Spleen (tissue), 11 donors: ENCODE measurements at regions not wholly inside any gene's neighbourhood (a gene's known extent, or its start where the extent isn't known, plus 50 kb on each side); places are given as distances from the start of the nearest gene placed in this dataset.
"Not testable (repeated sequence)": the region's sequence is repeated elsewhere in the genome, so short reads cannot be mapped to it uniquely, and the experiment has no call there.

Source experiments
- DNase-seq: peaks from one replicate; pipeline ENCODE4 v3.0.0-alpha.2; 2020
- H3K27ac ChIP-seq, 8 donors: fragments of 200-600 bp; sonication (generic) in 7 of 8; 1 replicate in 4 of 8; 2 replicates in 4 of 8; pipeline versions ENCODE4 v1.5.0 to v1.8.0; 2016 to 2021; ENCODE audit warnings: inconsistent platforms in 4 of 8, mild to moderate bottlenecking in 4 of 8, moderate library complexity in 1 of 8
- H3K27me3 ChIP-seq, 7 donors: fragments of 200-600 bp; sonication (generic) in 6 of 7; replicated peaks in 1 of 7; 1 replicate in 4 of 7; 2 replicates in 3 of 7; pipeline versions ENCODE4 v1.5.0 to v1.8.0; 2016 to 2021; ENCODE audit warnings: inconsistent platforms in 3 of 7, mild to moderate bottlenecking in 1 of 7
- H3K36me3 ChIP-seq, 6 donors: fragments of 200-600 bp; sonication (generic) in 5 of 6; 1 replicate in 4 of 6; 2 replicates in 2 of 6; pipeline versions ENCODE4 v1.5.0 to v1.8.0; 2016 to 2021; ENCODE audit warnings: inconsistent platforms in 2 of 6
- H3K4me1 ChIP-seq, 6 donors: fragments of 200-600 bp; sonication (generic) in 5 of 6; 1 replicate in 3 of 6; 2 replicates in 3 of 6; pipeline versions ENCODE4 v1.5.0 to v1.8.0; 2016 to 2021; ENCODE audit warnings: inconsistent platforms in 3 of 6
- H3K4me3 ChIP-seq, 8 donors: fragments of 200-600 bp; sonication (generic) in 7 of 8; 1 replicate in 4 of 8; 2 replicates in 4 of 8; pipeline versions ENCODE4 v1.5.0 to v1.8.0; 2016 to 2021; ENCODE audit warnings: inconsistent platforms in 4 of 8, mild to moderate bottlenecking in 4 of 8, moderate library complexity in 2 of 8
- H3K9me3 ChIP-seq, 8 donors: fragments of 200-600 bp; sonication (generic) in 7 of 8; 1 replicate in 4 of 8; 2 replicates in 4 of 8; pipeline versions ENCODE4 v1.5.0 to v1.8.0; 2016 to 2021; ENCODE audit warnings: inconsistent platforms in 4 of 8
- POLR2A ChIP-seq, 3 donors: fragments of 450-650 bp; IDR thresholded peaks; one replicate each; pipeline ENCODE4 v1.5.1; 2017; ENCODE audit warnings: antibody characterized with exemption in 3 of 3, mild to moderate bottlenecking in 1 of 3
- POLR2AphosphoS5 ChIP-seq, 3 donors: sonication (generic); formaldehyde crosslinking; IDR thresholded peaks; one replicate each; pipeline ENCODE4 v1.5.1; 2017; ENCODE audit warnings: antibody characterized with exemption in 3 of 3
- WGBS, 5 donors: extraction: QIAGEN DNeasy Blood & Tissue Kit in 3 of 5; methylation state at CpG; one replicate each; pipeline versions ENCODE4 v1.1.5 to v1.1.7; 2013 to 2018; 5-methylcytosine and 5-hydroxymethylcytosine counted together
- intact Hi-C: fragments of 100-400 bp; cut with DNase I; formaldehyde crosslinking; loops from one replicate; pipeline ENCODE4 v1.15.0; 2023; ENCODE audit warnings: low total_unique reads
- TF ChIP-seq, protein P1 (sequence below), 11 experiments: fragments of 200-600 bp in 7 of 11; fragments of 450-650 bp in 4 of 11; sonication (generic) in 4 of 11; IDR thresholded peaks in 8 of 11; conservative IDR thresholded peaks in 3 of 11; 1 replicate in 7 of 11; 2 replicates in 4 of 11; pipeline versions ENCODE4 v1.4.0 to v1.8.0; 2016 to 2021; ENCODE audit warnings: antibody characterized with exemption in 11 of 11, inconsistent platforms in 4 of 11, mild to moderate bottlenecking in 1 of 11
- donor health status: healthy with polysubstance abuse.
- donor health status: DM: no; HTN: no; CAD: no; lungs with moderate emphysema.
- donor health status: DM: no; HTN: no; CAD: no.
- donor health status: Bipolar disorder and iron deficiency.
- donor health status: healthy.
- donor health status: DM: no; HTN: no; CAD: no.
- donor health status: DM: yes; HTN: yes; CAD: no.

GRCh38 chr5:10886497-10886896 lies 125.5 kb upstream of the DAP start:
- TF ChIP-seq POLR2AphosphoS5 (IDR thresholded peaks at IDR 0.05): no peak
- TF ChIP-seq, protein P1, sequence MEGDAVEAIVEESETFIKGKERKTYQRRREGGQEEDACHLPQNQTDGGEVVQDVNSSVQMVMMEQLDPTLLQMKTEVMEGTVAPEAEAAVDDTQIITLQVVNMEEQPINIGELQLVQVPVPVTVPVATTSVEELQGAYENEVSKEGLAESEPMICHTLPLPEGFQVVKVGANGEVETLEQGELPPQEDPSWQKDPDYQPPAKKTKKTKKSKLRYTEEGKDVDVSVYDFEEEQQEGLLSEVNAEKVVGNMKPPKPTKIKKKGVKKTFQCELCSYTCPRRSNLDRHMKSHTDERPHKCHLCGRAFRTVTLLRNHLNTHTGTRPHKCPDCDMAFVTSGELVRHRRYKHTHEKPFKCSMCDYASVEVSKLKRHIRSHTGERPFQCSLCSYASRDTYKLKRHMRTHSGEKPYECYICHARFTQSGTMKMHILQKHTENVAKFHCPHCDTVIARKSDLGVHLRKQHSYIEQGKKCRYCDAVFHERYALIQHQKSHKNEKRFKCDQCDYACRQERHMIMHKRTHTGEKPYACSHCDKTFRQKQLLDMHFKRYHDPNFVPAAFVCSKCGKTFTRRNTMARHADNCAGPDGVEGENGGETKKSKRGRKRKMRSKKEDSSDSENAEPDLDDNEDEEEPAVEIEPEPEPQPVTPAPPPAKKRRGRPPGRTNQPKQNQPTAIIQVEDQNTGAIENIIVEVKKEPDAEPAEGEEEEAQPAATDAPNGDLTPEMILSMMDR (IDR thresholded peaks at IDR 0.05 in 8 of 11, conservative IDR thresholded peaks at IDR 0.05 in 3 of 11): no peak
- no peak for TF ChIP-seq POLR2A (IDR thresholded peaks at IDR 0.05)
- 83 to 94% (median 86%) methylated on average over 2 of the region's 2 CpGs for WGBS, 5 donors
- H3K27me3 ChIP-seq: no peaks in the 10 kb centered on the region

DNA sequence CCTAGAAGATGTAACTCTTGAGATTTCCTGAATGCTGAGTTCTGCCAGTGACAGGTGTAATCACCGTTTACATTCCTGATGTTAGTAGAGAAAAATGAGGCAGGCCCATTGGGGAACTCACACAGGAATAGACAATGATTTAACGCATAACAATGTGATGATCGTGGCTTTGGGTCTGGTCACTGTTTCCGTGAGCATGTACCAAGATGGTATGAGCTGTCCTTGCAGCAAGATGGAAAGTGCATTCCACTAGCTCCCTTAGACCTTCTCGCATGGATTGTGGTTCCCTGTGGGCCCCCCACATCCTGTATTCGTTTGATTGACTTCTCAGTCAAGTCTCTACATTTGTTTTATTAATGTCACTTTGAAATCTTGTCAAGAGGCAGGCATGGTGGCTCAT lies 124.0 kb upstream of the DAP start:
- WGBS, 5 donors: 57 to 74% (median 61%) methylated on average over 6 of the region's 6 CpGs
- Histone ChIP-seq H3K27me3 (no peaks in the 10 kb centered on the region), H3K9me3 (no peaks in the 10 kb centered on the region), H3K27ac (no peak overlapping the region), H3K4me3 (no peak overlapping the region), H3K36me3 (no peaks in the 10 kb centered on the region), H3K4me1 (no peaks in the 10 kb centered on the region)
- DNase-seq: no peak
- intact Hi-C loops: no loop called here
- TF ChIP-seq POLR2A (IDR thresholded peaks at IDR 0.05) (no peak), POLR2AphosphoS5 (IDR thresholded peaks at IDR 0.05) (no peak)
- TF ChIP-seq, protein P1 (IDR thresholded peaks at IDR 0.05 in 8 of 11, conservative IDR thresholded peaks at IDR 0.05 in 3 of 11): no peak

More at GRCh38 chr5:10886497-10886896, 125.5 kb upstream of the DAP start:
- H3K4me3 ChIP-seq: no peak overlapping the region
- intact Hi-C loops: no loop called here
- H3K9me3 ChIP-seq: peaks cover 0 to 10% (median 6%) of the 10 kb centered on the region in 8 donors
- H3K27ac ChIP-seq: no peak overlapping the region
- H3K4me1 ChIP-seq: no peaks in the 10 kb centered on the region
- no peak for DNase-seq
- no peaks in the 10 kb centered on the region for H3K36me3 ChIP-seq

DNA sequence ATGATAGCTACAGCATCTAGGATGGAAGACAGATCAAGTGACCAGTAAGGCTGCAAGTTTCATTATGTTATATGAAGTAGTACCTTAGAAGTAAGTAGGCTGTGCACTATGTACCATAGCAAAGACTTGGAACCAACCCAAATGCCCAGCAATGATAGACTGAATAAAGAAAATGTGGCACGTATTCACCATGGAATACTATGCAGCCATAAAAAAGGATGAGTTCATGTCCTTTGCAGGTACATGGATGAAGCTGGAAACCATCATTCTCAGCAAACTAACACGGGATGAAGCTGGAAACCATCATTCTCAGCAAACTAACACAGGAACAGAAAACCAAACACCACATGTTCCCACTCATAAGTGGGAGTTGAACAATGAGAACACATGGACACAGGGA lies 122.9 kb upstream of the DAP start:
- intact Hi-C loops, H3K36me3 ChIP-seq, H3K27me3 ChIP-seq, H3K4me3 ChIP-seq, DNase-seq, H3K9me3 ChIP-seq, H3K27ac ChIP-seq, H3K4me1 ChIP-seq: not testable (repeated sequence)
- WGBS, 5 donors: 76 to 94% (median 82%) methylated on average over 2 of the region's 2 CpGs

DNA sequence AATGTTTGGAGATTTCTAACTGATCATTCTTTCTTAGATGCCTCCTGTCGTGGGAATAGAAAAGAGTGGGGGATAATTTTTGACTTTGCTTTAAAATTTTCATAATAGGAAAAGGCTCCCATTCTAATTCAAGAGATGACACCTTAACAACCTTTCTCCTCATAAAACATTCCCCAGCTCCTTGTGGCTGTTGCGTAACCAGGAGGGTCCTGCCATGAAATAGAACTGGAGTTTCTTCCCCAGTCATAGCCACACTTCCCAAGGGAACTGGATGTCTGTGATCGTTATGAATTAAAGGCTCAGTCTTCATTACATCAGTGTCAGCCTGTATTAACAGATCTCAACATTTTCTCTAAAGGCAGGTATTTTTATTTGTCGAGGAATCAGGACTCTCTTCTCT lies 119.9 kb upstream of the DAP start:
- intact Hi-C loops: no loop called here
- peaks cover 0 to 4% (median 0%) of the 10 kb centered on the region in 7 donors for H3K27me3 ChIP-seq
- no peak for DNase-seq
- no peaks in the 10 kb centered on the region for H3K36me3 ChIP-seq
- H3K9me3 ChIP-seq: no peaks in the 10 kb centered on the region
- WGBS, 5 donors: 78 to 86% (median 83%) methylated on average over 4 of the region's 4 CpGs
- H3K4me1 ChIP-seq: peaks cover 0 to 7% (median 0%) of the 10 kb centered on the region in 6 donors
- H3K4me3 ChIP-seq: no peak overlapping the region
- no peak overlapping the region for H3K27ac ChIP-seq
- TF ChIP-seq POLR2A (IDR thresholded peaks at IDR 0.05) (no peak), POLR2AphosphoS5 (IDR thresholded peaks at IDR 0.05) (no peak)
- TF ChIP-seq, protein P1 (IDR thresholded peaks at IDR 0.05 in 8 of 11, conservative IDR thresholded peaks at IDR 0.05 in 3 of 11): no peak

GRCh38 chr5:10876996-10877395 lies 116.0 kb upstream of the DAP start:
- intact Hi-C loops, H3K27me3 ChIP-seq, H3K27ac ChIP-seq, DNase-seq, H3K9me3 ChIP-seq, H3K4me3 ChIP-seq, H3K36me3 ChIP-seq: not testable (repeated sequence)
- 51 to 94% (median 67%) methylated on average over 4 of the region's 4 CpGs for WGBS, 5 donors
- peaks cover 0 to 14% (median 0%) of the 10 kb centered on the region in 6 donors for H3K4me1 ChIP-seq
